Transverse colon (tissue), 4 donors: ENCODE measurements at regions not wholly inside any gene's neighbourhood (a gene's known extent, or its start where the extent isn't known, plus 50 kb on each side); places are given as distances from the start of the nearest gene placed in this dataset.
"Not testable (repeated sequence)": the region's sequence is repeated elsewhere in the genome, so short reads cannot be mapped to it uniquely, and the experiment has no call there.

Experiments
- DNase-seq: peaks from one replicate; pipeline ENCODE4 v3.0.0-alpha.2; 2019
- H3K27ac ChIP-seq, 4 donors: fragments of 200-600 bp; sonication (generic); 2 replicates each; pipeline ENCODE4 v1.5.1; 2016 to 2018; ENCODE audit warnings: inconsistent platforms in 4 of 4
- H3K27me3 ChIP-seq: fragments of 200-600 bp; sonication (generic); 2 replicates; pipeline ENCODE4 v1.5.1; 2017; ENCODE audit warnings: inconsistent platforms
- H3K36me3 ChIP-seq, 4 donors: fragments of 200-600 bp; sonication (generic); 2 replicates each; pipeline ENCODE4 v1.5.1; 2017 to 2019; ENCODE audit warnings: inconsistent platforms in 4 of 4
- H3K4me1 ChIP-seq, 4 donors: fragments of 200-600 bp; sonication (generic); 2 replicates each; pipeline ENCODE4 v1.5.1; 2017 to 2020; ENCODE audit warnings: inconsistent platforms in 4 of 4
- H3K4me3 ChIP-seq, 4 donors: fragments of 200-600 bp; sonication (generic); 1 replicate in 1 of 4; 2 replicates in 3 of 4; pipeline versions ENCODE4 v1.5.1 to v1.6.1; 2017 to 2019; ENCODE audit warnings: inconsistent platforms in 4 of 4
- H3K9me3 ChIP-seq, 2 donors: fragments of 200-600 bp; sonication (generic); 2 replicates each; pipeline ENCODE4 v1.5.1; 2017 to 2019; ENCODE audit warnings: inconsistent platforms in 2 of 2
- EP300 ChIP-seq: sonication (generic); formaldehyde crosslinking; IDR thresholded peaks from one replicate; pipeline ENCODE4 v1.6.1; 2017; ENCODE audit warnings: antibody characterized with exemption, low read depth
- POLR2A ChIP-seq: fragments of 450-650 bp; IDR thresholded peaks from one replicate; pipeline ENCODE4 v1.6.1; 2016; ENCODE audit warnings: antibody characterized with exemption, mild to moderate bottlenecking, moderate library complexity
- POLR2AphosphoS5 ChIP-seq, 3 donors: sonication (generic); formaldehyde crosslinking; IDR thresholded peaks; one replicate each; pipeline ENCODE4 v1.6.1; 2016; ENCODE audit warnings: antibody characterized with exemption in 3 of 3
- WGBS, 2 donors: methylation state at CpG; one replicate each; pipeline ENCODE4 v1.1.5; 2018; ENCODE audit warnings: low coverage in 1 of 2; 5-methylcytosine and 5-hydroxymethylcytosine counted together
- in situ Hi-C, 4 donors: fragments of 200-750 bp; cut with MboI; loops; one replicate each; pipeline versions ENCODE4 v1.15.0 to v1.15.1; 2017; ENCODE audit warnings: low sequenced_read_pairs in 3 of 4, low pct_ligation_motif_present in 1 of 4, low pct_unique_long_range_greater_than_20kb in 1 of 4
- intact Hi-C: fragments of 100-400 bp; cut with DNase I; formaldehyde crosslinking; loops from one replicate; pipeline ENCODE4 v1.15.1; 2023; ENCODE audit warnings: low total_unique reads
- TF ChIP-seq, protein P1 (sequence below), 5 experiments: fragments of 200-600 bp in 3 of 5; fragments of 450-650 bp in 2 of 5; sonication (generic) in 3 of 5; IDR thresholded peaks; 1 replicate in 2 of 5; 2 replicates in 3 of 5; pipeline ENCODE4 v1.5.1; 2016 to 2017; ENCODE audit warnings: antibody characterized with exemption in 5 of 5, inconsistent platforms in 3 of 5, mild to moderate bottlenecking in 2 of 5, moderate library complexity in 1 of 5

- H3K9me3 ChIP-seq: peaks cover 0 to 9% of the 10 kb centered on the region in 2 donors
- H3K36me3 ChIP-seq: no peaks in the 10 kb centered on the region
- H3K4me1 ChIP-seq: no peaks in the 10 kb centered on the region
- no peak for DNase-seq
- no peak overlapping the region for H3K4me3 ChIP-seq
- no peak overlapping the region for H3K27ac ChIP-seq
- intact Hi-C loops (no loop called here), in situ Hi-C loops (no loop called here)
- no peaks in the 10 kb centered on the region for H3K27me3 ChIP-seq
- WGBS, 2 donors: 83 to 94% methylated on average over 5 to 8 of the region's 8 CpGs
- TF ChIP-seq POLR2AphosphoS5 (IDR thresholded peaks at IDR 0.05): no peak
- TF ChIP-seq EP300: no peak
- no peak for TF ChIP-seq POLR2A
- TF ChIP-seq, protein P1, sequence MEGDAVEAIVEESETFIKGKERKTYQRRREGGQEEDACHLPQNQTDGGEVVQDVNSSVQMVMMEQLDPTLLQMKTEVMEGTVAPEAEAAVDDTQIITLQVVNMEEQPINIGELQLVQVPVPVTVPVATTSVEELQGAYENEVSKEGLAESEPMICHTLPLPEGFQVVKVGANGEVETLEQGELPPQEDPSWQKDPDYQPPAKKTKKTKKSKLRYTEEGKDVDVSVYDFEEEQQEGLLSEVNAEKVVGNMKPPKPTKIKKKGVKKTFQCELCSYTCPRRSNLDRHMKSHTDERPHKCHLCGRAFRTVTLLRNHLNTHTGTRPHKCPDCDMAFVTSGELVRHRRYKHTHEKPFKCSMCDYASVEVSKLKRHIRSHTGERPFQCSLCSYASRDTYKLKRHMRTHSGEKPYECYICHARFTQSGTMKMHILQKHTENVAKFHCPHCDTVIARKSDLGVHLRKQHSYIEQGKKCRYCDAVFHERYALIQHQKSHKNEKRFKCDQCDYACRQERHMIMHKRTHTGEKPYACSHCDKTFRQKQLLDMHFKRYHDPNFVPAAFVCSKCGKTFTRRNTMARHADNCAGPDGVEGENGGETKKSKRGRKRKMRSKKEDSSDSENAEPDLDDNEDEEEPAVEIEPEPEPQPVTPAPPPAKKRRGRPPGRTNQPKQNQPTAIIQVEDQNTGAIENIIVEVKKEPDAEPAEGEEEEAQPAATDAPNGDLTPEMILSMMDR (IDR thresholded peaks at IDR 0.05): no peak
Measured at GRCh38 chr12:68984796-68985573, 52.0 kb upstream of the CPM start.

DNA sequence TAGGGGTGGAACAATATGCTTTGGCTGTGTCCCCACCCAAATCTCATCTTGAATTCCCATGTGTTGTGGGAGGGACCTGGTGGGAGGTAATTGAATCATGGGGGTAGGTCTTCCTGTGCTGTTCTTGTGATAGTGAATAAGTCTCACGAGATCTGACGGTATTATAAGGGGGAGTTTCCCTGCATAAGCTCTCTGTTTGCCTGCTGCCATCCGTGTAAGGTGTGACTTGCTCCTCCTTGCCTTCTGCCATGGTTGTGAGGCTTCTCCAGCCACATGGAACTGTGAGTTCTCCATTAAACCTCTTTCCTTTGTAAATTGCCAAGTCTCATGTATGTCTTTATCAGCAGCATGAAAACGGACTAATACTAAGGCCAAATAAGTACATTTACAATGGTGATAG lies 64.6 kb upstream of the CPM start:
- 87 to 100% methylated on average over 1 to 4 of the region's 4 CpGs for WGBS, 2 donors
- H3K27me3 ChIP-seq, DNase-seq, H3K4me1 ChIP-seq, H3K9me3 ChIP-seq, H3K36me3 ChIP-seq, in situ Hi-C loops, H3K4me3 ChIP-seq, H3K27ac ChIP-seq, intact Hi-C loops: not testable (repeated sequence)

DNA sequence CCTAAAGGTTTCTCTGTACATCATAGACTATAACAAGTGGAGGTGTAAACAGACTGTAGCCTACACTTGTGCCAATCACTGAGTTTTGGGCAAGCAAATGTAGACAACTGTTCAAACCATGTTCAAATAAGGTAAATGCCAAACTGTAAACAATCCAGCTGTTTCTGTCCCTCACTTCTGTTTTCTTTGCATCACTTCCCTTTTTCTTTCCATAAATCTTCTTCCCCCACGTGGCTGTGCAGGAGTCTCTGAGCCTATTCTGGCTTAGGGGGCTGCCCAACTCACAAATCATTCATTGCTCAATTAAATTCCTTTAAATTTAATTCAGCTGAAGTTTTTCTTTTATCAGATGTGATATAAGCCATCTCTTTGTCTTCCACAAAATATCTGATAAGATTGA lies 65.1 kb upstream of the CPM start:
- in situ Hi-C loops: no loop called here
- Histone ChIP-seq H3K27me3 (no peaks in the 10 kb centered on the region), H3K4me1 (peaks cover 0 to 6% (median 3%) of the 10 kb centered on the region in 4 donors), H3K27ac (no peak overlapping the region), H3K9me3 (no peaks in the 10 kb centered on the region), H3K4me3 (no peak overlapping the region), H3K36me3 (no peaks in the 10 kb centered on the region)
- no peak for TF ChIP-seq EP300
- TF ChIP-seq, protein P1 (IDR thresholded peaks at IDR 0.05): no peak
- no peak for TF ChIP-seq POLR2AphosphoS5 (IDR thresholded peaks at IDR 0.05)
- no peak for TF ChIP-seq POLR2A
- no peak for DNase-seq
- intact Hi-C loops: no loop called here
- WGBS, 2 donors: 50 to 60% methylated on average over 1 of the region's 1 CpG

GRCh38 chr12:69000074-69000473 lies 67.1 kb upstream of the CPM start:
- no peak for DNase-seq
- WGBS, 2 donors: 90% methylated on average over 2 to 3 of the region's 3 CpGs
- Histone ChIP-seq H3K4me1 (peaks cover 8 to 24% (median 15%) of the 10 kb centered on the region in 4 donors), H3K27me3 (no peaks in the 10 kb centered on the region), H3K4me3 (no peak overlapping the region), H3K36me3 (no peaks in the 10 kb centered on the region), H3K9me3 (no peaks in the 10 kb centered on the region), H3K27ac (no peak overlapping the region)
- in situ Hi-C loops (no loop called here), intact Hi-C loops (no loop called here)
- TF ChIP-seq POLR2A (no peak), POLR2AphosphoS5 (IDR thresholded peaks at IDR 0.05) (no peak)
- TF ChIP-seq, protein P1 (IDR thresholded peaks at IDR 0.05): no peak
